ENCODE measurements at regions not wholly inside any gene's neighbourhood (a gene's known extent, or its start where the extent isn't known, plus 50 kb on each side); places are given as distances from the start of the nearest gene placed in this dataset.
"Not testable (repeated sequence)": the region's sequence is repeated elsewhere in the genome, so short reads cannot be mapped to it uniquely, and the experiment has no call there.

GRCh38 chr1:56097713-56098112 is 481.6 kb downstream of the PLPP3 start:
- DNase-seq: no peak

DNA sequence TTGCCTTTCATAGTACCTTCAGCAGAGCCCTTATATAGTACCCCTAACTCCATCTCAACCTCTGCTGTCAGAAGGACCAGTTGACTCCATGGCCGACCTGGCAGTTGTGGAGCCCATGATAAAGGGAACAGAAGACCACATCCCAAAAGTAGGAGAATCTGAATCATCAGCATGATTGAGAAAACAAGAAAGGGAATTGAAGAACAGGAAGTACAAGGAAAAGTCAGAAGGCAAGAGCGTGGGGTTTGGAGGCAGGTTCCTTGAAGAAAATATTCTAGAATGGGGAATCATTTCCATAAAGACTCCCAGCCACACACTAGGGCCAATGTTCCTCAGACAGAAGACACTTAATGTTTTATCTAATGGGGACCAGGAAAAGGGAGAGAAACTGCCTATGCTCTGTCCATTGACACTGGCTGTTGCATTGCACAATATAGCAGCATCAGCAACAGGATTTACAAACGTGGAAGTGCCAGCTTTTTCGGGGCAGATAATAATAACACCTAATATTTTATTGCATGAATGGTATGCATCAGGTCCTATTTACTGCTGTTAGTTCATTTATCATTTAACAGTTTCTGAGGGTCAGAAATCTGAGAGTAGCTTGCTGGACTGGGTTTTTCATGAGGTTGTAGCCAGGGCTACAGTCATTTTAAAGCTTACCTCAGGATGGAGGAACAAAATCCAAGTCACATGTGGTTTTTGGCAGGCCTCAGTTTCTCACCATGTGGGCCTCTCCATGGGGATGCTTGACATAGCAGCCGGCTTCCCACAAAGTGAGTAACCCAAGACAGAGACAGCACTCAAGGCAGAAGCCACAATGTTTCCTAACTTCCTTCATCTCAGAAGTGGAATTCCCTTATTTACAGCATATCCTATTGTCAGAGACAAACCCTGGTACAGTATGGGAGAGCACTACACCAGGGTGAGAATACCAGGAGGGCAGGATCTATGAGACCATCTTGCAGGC is 483.4 kb downstream of the PLPP3 start:
- DNase-seq: no peak

GRCh38 chr1:56094168-56094567 is 485.2 kb downstream of the PLPP3 start:
- DNase-seq: no peak

GRCh38 chr1:56092684-56093570 is 486.4 kb downstream of the PLPP3 start:
- DNase-seq: no peak

DNA sequence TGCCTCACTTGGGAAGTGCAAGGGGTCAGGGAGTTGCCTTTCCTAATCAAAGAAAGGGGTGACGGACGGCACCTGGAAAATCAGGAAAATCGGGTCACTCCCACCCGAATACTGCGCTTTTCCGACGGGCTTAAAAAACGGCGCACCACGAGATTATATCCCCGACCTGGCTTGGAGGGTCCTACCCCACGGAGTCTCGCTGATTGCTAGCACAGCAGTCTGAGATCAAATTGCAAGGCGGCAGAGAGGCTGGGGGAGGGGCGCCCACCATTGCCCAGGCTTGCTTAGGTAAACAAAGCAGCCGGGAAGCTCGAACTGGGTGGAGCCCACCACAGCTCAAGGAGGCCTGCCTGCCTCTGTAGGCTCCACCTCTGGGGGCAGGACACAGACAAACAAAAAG is 489.5 kb downstream of the PLPP3 start:
- not testable (repeated sequence) for DNase-seq

DNA sequence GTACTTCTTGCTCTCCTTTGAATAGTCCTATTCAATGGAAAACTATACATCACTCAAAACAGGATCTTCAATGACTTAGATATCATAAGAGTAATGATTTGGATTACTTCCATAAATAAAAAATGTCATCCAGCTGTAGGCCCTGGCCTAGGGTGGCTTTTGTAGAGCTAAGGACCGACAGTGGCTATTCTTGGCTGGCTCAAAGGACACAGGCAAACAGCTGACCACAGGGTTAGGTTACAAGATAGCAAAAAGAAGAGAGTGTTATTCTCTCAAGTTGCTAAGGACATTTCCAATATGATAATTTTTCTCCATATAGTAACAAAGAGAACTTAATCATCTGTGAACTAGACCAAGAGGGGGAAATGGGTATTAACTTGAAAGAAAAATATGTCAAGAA is 495.1 kb downstream of the PLPP3 start:
- no peak for DNase-seq

- no peak for DNase-seq
These were observed 497.6 kb downstream of the PLPP3 start for GRCh38 chr1:56081736-56082135.

GRCh38 chr1:56081173-56081572 is 498.2 kb downstream of the PLPP3 start:
- no peak for DNase-seq

DNA sequence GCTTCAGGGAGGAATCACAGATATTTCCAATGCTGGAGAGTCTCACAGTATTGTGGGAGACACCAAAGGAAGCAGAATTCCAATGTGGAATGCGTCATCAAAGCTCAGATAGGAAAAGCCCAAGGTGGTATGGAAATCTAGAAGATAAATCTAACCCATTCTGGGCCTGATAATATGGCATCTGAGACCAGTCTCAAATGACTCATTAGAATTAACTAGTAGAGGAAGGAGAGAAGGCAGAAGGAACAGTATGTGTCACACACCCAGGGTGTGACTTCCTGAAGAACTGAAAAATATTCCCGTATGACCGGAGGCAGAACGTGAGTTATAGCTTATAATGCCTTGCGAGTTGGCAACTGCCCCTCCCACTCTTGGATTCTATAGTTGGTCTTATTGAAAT is 499.2 kb downstream of the PLPP3 start:
- DNase-seq: no peak

DNA sequence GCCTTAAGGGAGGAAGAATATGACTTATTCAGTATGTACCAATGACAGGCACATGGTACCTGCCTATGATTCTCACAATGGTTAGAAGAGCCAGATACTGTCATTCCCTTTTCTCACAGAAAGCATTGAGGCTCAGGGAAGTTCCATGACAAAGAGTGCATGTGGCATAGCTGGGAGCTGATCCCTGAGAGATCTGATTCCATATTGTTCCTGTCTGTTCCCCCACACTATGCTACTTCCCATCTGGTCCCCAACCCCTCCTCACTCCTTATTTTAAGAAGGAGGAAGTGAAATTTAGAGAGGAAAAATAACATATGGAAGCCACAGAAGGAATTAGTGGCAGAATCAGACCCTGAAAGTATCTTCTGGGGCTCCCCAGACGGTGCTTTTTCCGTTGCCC is 500.0 kb downstream of the PLPP3 start:
- no peak for DNase-seq

DNA sequence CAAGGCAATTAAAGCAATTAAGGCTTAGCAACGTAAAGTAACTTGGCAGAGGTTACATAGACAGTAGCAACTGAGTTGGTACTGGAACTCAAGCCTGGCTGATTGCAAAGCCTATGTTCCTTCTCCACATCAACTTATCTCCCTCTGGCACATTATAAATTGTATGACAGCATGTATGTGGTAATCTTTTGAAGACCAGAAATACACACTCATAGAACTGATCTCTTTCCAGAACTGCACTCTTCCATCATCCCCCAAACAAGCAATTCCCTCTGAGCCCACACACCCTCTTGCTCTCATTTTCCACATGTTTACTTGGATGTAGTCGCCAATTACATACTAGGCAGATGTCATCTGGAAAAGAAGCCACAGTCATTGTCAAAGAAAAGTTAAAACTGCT is 502.2 kb downstream of the PLPP3 start:
- no peak for DNase-seq

DNA sequence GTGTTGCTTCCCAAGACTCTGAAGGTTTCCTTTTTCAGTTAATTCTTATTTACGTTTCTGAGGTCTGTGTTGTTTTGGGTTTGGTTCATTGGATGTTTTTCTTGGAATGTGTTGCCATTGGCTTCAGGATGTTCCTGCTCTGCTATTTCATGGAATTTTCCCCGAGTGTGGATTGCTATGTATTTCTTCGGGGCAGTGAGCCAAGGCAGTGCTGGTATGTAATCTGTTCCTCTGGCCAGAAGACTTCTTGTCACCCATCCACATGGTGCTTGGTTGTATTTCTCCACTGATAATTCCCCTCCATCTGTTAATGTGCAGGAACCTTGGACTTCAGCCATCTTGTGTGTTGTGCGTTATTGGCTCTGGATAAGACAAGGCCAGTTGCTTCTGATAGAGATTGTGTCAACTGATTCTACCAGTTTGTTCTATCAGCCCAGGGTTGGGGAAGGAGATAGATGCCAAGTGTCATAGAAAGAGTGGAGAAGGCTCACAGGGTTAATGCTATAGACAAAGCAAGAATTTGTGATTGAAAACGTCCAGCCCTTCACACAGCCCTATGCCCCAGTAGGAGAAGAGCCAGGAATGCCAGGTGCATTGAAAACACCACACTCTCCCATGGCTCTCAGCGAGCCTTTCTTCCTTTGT is 505.2 kb downstream of the PLPP3 start:
- no peak for DNase-seq

- DNase-seq: no peak
These were observed 505.8 kb downstream of the PLPP3 start for GRCh38 chr1:56073614-56074006.

- DNase-seq: no peak
These were observed 506.2 kb downstream of the PLPP3 start for GRCh38 chr1:56073206-56073605.

- no peak for DNase-seq
These were observed 507.1 kb downstream of the PLPP3 start for GRCh38 chr1:56072310-56072709.

GRCh38 chr1:56071351-56071750 is 508.0 kb downstream of the PLPP3 start:
- no peak for DNase-seq

GRCh38 chr1:56070601-56071000 is 508.8 kb downstream of the PLPP3 start:
- DNase-seq: no peak

DNA sequence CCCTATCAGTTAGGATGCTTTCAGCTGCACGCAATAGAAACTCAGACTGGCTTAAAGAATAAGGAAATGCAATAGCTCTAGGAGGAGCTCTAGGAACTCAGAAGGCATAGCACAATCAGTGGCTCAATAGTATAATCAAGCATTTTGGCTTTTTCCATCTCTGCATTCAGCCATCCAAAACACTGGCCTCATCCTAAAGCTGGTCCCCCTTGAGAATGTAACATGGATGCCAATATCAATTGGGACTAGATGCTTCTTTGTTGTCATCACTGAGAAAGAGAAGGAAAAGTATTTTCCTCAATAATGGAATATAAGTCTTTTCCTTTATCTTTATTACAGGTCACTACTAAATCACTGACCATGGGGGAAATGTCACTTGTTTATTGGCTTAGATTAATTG is 509.5 kb downstream of the PLPP3 start:
- DNase-seq: no peak

DNA sequence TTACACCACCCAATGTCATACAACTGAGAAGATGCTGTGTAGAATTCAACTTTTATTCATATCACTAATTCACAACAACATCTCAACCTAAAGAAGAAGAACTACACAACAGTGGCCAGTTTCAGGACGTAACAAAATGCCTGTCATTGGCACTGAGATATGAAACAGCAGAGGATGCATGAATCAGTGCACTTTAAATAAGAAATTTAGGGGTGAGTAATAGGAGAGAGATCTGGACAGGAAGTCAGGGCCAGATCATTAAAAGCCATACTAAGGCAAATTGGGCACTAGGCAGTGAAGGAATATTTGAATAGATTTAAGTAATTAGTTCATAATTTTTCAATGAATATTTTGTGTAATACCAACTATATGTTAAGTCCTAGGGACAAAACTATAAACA is 510.5 kb downstream of the PLPP3 start:
- no peak for DNase-seq

DNA sequence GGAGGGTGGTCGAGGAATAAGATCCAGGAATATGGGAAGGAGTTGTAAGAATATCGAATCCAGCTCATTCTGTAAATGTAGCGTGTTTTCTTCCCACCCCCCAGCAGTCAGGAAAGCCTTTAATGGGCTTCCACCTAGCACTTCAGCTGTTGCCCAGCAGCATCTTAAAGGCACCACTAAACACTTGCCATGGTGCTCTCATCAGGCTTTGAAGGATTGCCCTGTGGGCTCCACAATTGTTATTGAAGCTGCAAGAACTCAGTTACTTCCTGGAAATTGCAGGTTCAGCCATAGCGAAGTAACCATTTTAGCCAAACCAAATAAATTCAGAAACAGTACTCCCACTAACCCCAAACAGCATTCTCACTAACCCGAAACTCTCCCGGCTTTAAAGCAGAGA is 511.2 kb downstream of the PLPP3 start:
- DNase-seq: no peak

GRCh38 chr1:56065729-56066128 is 513.6 kb downstream of the PLPP3 start:
- DNase-seq: no peak

DNA sequence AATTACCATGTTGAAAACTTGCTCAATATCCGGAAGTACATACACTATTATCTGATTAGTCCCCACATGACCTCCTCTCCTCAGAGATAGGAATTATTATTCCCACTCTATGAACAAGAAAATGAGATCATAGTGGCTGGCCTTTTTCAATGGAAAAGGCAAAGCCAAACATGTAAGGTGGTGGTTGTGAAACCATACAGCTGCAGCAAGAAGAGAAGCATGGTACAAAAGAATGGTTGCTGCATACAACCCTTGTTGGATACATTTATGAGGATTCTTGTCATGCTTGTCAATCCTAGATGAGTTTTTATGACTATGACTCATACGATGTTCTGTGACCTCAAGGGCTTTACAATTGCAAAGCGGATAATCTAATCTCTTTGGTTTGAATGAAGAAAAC is 514.7 kb downstream of the PLPP3 start:
- DNase-seq: no peak

DNA sequence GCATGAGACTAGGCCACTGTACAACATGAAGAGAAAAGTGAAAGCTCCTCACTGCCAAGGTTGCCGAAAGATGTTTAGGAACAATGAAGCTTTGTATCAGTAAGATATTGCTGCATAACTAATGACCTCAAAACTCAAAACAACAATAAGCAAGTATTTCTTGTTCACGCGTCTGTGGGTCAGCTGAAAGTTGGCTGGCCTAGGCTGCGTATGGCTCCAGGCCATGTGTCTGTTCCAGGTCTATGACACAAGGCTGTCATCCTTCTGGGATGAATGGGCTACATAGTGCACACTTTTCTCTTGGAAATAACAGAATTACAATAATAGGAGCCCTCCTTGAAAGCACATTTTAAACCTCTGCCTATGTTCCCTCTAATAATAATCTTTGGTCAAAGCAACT is 515.9 kb downstream of the PLPP3 start:
- DNase-seq: no peak
